DMS114 treated with DMSO at 0.1 percent for 48 hours (cell line): ENCODE measurements at regions not wholly inside any gene's neighbourhood (a gene's known extent, or its start where the extent isn't known, plus 50 kb on each side); places are given as distances from the start of the nearest gene placed in this dataset.
A peak's percentile ranks its signal among the peaks of the same experiment; 100 is the strongest.

Source experiments
- DNase-seq: peaks from one replicate; lab custom pipeline; 2025; ENCODE audit not compliant: unreplicated experiment; lab: John Stamatoyannopoulos, UW

- DNase-seq = no peak
Observed at GRCh38 chr16:79769928-79770243, 169.3 kb upstream of the MAF start.

DNA sequence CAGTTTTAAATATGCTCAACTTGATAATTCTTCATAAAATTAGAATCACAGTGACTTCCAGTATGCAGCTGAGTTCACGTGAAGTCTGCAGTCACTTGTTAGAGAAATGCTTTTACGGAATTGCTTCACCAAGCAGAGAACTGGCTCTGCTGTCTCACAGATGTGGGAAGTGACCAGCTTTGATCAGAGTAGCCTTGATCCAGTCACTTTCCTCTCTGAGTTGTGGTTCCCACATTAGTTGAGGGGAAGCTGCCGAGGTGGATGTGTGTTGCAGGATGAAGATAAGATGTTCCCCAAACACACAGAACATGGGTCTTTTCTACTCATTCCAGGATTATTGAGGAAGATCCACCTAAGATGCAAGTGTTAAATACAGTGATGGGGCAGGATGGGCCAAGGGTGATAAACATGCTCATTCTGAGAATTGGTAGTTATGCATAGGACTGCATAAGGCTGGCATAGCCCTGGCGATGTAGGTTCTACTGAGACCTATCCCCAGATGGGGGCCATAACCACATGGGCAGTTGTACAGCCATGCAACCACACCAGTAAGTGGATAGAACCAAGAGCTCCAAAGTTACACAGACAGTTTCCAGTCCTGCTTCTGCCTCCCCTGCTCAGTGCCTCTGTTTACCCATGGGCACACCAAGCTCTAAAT, 168.9 kb upstream of the MAF start:
- DNase-seq = no peak

GRCh38 chr16:79768276-79768970, 167.9 kb upstream of the MAF start:
- no peak for DNase-seq

DNA sequence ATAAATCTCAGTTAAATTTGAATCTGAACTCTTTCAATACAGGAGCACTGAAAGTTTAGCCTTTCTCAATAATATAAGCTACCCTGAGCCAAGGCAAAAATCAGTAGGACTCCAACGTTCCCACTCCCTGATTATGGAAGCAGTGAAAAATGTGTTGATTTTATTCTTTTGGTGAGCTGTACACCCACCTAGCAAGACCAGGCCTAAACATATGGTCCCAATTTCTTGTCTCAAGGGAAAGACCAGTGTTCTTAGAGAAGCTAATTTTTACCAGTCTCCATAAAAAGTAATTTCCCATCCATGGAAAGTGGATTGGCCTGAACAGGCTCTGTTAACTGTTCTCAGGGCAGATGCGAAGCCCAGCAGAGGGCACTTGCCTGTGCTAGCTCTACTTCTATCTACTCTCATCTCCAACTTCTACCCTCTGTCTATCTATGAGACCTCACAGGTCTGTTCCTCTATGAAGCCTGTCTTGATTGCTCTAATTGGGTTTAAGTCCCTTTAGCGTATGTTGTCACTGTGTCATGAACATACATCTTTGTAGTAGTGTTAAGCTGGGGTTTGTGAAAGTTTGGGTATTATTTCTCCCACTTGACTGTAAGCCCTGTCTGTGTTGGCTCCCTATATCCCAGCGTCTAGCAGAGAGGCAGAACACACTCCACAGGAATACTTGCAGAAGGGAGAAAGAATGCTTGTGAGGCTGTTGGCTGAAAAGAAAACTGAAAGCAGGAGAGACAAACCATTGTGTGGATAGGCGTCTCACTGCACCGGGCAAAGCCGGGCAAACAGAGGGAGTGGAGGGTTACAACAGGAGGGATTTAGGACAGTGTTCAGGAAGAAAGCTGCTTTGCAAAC, 167.1 kb upstream of the MAF start:
- peak; percentile 6 for DNase-seq

GRCh38 chr16:79765901-79766394, 165.4 kb upstream of the MAF start:
- no peak for DNase-seq

GRCh38 chr16:79765431-79765830, 164.9 kb upstream of the MAF start:
- DNase-seq = no peak

GRCh38 chr16:79764415-79765110, 164.0 kb upstream of the MAF start:
- no peak for DNase-seq

- DNase-seq = no peak
Observed at GRCh38 chr16:79762217-79762616, 161.7 kb upstream of the MAF start.

DNA sequence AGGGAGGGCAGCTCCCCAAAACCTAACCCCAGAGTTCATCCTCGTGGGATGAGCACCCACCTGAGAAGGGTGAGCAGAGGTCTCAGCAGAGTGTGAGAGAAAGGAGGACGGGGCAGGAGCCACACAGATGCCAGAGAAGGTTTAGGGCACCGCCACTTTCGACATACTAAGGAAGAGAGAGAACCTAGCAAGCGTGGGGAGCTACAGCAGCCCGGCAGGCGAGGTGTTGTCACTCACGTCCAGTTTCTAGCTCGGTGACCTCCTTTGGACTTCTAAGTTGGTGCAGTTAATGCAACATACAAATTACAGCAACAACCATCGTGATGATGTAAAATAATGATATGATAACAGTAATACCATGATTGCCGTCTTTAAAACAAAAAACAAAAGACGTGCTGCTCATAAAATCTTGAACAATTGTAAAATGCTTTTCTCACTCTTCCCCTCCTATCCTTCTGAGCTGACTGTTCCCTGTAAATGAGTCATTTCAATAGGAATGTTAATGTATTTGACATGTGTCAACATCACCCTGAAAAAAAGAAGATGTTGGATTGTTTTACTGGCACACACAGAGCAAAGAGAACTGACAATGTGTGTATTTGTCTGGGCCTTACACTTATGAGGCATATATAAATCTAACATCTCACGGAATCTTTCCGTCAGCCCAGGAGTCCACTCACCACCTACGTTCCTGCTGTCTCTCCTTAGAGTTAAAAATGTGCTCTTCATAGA, 158.2 kb upstream of the MAF start:
- DNase-seq = no peak

GRCh38 chr16:79757968-79758367, 157.4 kb upstream of the MAF start:
- no peak for DNase-seq

DNA sequence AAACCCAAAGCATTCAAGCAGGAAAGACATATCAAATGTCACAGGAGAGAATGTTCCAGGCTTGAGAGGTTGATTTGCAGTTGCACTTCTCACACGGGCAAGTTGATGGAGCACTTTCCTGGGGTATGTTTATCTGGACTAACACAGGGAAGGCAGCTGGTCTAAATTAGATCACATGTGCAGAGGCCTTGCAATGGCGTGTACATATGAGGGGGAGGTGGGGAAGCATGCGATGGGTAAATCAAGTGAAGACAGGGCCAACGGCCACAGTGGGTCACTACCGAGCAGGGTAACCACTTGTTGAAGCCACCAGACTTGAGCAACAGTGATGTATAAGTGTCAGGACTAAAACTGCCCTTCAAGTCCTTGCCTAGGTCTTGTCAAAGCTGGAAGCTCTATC, 156.6 kb upstream of the MAF start:
- DNase-seq = no peak

- no peak for DNase-seq
Observed at GRCh38 chr16:79756571-79756970, 156.0 kb upstream of the MAF start.

DNA sequence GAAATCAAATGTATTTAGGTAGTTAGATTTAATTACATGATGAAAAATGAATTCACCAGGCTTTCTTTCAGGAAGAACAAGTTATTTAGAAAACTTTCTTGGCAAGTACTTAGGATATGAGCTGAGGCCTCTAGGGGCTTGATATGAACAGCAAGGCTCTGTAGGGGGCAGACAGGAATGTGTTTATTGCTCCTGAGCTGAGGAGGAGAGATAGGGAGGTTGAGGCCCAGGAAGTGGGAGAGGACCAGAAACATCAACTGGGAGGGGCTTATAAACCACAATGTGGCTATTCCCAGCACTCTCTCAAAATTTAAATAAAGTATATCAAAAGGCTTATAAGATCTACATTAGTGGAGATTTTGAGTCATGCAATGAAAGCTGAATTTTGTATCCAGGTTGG, 154.0 kb upstream of the MAF start:
- no peak for DNase-seq

GRCh38 chr16:79754081-79754480, 153.5 kb upstream of the MAF start:
- no peak for DNase-seq

DNA sequence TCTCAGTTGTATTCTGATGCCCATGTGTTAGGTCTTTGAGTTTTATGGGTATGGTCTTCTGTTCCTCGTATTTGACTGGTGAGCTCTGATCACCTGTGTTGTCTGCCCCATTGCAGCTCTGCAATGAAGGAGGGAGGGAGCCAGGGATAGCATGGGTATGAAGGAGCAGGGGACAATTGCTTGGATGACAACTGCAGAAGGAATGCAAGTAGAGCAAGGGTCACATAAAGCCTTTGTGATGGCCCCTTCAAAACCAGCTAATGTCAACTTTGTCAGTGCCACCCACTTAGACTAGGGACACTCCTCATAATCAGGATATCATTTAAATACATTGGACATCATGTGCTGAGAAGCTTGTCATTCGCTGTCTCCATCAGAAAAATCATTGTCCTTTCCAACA, 152.7 kb upstream of the MAF start:
- no peak for DNase-seq

GRCh38 chr16:79752396-79752795, 151.9 kb upstream of the MAF start:
- DNase-seq = no peak

DNA sequence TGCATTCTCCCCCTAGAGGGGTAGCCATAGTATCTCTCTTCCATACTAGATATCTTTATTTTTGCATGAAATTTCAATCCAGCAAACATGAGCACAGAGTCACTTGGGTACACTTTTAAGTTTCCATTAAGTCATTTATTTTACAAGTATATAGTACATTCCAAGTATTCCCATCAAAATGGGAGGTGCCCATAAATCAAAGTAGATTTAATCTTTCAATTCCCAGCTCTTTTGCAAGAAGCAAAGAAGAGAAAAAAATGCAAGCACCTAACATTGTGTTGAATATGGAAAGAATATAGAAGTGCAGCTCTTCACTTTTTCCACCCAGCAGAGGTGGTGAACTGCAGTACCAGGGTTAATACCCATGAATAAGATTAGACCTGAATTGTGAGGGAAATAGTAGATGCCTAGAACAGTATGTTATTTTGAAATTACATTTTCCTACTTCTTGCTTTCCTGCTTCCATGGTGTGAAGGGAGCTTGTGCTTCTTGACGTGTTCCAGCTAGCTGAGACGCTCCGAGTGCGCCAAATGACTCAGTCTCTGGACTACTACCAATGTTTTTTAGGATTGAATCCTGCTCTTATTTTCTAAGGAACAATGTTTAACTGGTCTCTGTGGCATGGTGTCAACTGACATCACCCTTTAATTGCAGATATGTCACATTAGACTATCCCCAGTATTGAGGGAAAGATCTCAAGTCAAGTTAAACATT, 151.1 kb upstream of the MAF start:
- DNase-seq = no peak

GRCh38 chr16:79750311-79750710, 149.8 kb upstream of the MAF start:
- no peak for DNase-seq

DNA sequence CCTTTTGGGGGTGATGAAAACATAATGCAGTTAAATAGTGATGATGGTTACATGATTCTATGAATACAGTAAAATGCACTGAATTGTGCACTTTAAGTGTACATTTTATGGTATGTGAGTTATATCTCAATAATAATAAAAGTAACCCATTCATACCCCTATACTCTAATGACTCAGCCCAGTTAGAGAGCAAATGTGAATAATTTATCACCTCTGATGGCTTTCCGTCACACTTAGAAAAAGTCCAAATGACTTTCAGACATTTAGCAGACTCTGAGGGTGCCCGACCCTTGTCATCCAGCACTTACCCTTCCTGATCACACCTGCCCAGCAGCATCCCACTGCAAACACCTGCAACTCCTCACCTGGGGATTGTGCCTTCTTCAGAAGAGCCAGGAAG, 148.1 kb upstream of the MAF start:
- no peak for DNase-seq

- no peak for DNase-seq
Observed at GRCh38 chr16:79747688-79748087, 147.2 kb upstream of the MAF start.
